Erythroblast (primary cell): ENCODE measurements at regions not wholly inside any gene's neighbourhood (a gene's known extent, or its start where the extent isn't known, plus 50 kb on each side); places are given as distances from the start of the nearest gene placed in this dataset.
A peak's percentile ranks its signal among the peaks of the same experiment; 100 is the strongest.
"Not testable (repeated sequence)": the region's sequence is repeated elsewhere in the genome, so short reads cannot be mapped to it uniquely, and the experiment has no call there.

Experiments used
- DNase-seq, 2 experiments: peaks; one replicate each; lab custom pipeline; 2025; lab: John Stamatoyannopoulos, UW
- GATA1 ChIP-seq: IDR thresholded peaks from 2 replicates; pipeline ENCODE4 v1.6.1; 2011; ENCODE audit warnings: low read depth, mild to moderate bottlenecking, control low read depth, low read length, moderate library complexity
- POLR2A ChIP-seq: IDR thresholded peaks from 2 replicates; pipeline ENCODE4 v1.6.1; 2011; ENCODE audit warnings: mild to moderate bottlenecking, low read length

DNA sequence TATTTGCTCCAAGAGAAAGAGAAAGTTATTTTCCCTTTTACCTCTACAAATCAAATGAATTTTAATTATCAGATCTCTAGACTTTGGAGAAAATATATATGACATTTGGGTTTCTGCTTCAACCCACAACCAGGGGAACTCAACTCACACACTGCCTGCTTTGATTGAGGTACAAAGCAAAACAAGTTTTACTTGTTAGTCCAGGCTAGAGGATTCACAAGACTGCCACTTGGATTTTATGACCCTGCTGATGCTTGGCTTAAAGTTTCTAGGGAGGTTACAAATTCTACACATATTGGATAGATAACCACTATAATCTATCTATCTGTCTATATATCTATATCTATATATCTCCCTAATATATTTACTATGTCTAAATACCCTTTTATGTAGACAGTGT is 467.3 kb upstream of the RGS18 start:
- TF ChIP-seq POLR2A (no peak), GATA1 (no peak)
- DNase-seq: no peak

DNA sequence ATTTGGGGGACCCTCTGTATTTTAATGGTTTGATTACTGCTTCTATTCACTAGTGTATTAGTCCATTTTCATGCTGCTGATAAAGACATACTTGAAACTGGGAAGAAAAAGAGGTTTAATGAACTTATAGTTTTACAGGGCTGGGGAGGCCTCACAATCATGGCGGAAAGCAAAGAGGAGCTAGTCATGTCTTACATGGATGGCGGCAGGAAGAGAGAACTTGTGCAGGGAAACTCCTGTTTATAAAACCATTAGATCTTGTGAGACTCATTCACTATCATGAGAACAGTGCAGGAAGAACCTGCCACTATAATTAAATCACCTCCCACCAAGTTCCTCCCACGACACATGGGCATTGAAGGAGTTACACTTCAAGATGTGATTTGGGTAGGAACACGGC is 464.5 kb upstream of the RGS18 start:
- DNase-seq: no peak
- no peak for TF ChIP-seq POLR2A
- no peak for TF ChIP-seq GATA1

DNA sequence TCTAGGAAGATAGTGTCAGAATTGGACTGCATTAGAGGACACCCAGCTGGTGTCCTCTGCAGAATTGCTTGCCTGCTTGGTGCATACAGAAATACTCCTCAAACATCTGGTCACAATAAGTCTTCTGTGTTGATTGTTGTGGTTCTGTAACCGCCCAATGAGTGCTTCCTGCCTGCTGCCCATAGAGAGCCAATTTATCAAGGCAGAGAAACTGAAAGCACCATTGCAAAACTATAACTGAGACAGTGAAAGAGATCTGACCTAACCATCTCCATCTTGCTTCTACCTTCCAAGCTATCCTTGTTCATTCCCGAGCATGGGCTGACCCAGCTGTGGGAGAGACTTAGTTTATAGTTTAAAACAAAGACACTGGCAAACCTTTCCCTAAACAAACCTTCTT is 462.4 kb upstream of the RGS18 start:
- TF ChIP-seq POLR2A (no peak), GATA1 (no peak)
- DNase-seq: peak in 1 of 2 experiments; percentile 16

DNA sequence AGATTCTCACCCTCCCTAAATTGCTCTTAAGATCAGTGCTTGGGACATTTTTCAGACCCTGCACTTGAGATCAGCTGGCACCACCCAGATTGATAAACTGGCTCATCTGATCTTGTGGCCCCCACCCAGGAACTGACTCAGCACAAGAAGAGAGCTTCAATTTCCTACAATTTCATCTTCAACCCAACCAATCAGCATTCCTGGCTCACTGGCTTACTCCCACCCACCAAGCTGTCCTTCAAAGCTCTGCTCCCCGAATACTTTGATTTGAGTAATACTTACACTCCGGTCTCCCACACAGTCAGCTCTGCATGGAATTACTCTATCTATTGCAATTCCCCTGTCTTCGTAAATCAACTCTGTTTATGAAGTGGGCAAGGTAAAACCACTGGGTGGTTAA is 461.9 kb upstream of the RGS18 start:
- TF ChIP-seq GATA1 (no peak), POLR2A (no peak)
- DNase-seq: peak; percentile 15 to 33

DNA sequence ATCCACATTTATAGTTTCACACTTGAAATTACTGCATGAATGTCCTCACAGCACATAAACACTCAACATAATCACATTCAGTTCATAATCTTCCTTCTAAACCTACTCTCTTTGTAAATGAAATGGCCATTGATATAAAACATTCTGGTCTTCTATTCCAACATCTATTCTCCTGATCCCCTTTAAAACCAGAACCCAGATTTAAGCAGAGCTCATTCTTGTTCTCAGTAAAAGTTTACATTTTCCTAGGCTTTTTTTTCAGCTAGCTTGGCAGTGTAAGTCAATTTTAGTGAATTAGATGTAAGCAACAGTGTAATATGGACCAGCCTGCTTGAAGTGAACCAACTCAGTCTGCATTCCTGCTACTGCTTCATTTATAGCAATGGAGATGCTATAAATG is 460.7 kb upstream of the RGS18 start:
- TF ChIP-seq POLR2A (no peak), GATA1 (no peak)
- DNase-seq: no peak

DNA sequence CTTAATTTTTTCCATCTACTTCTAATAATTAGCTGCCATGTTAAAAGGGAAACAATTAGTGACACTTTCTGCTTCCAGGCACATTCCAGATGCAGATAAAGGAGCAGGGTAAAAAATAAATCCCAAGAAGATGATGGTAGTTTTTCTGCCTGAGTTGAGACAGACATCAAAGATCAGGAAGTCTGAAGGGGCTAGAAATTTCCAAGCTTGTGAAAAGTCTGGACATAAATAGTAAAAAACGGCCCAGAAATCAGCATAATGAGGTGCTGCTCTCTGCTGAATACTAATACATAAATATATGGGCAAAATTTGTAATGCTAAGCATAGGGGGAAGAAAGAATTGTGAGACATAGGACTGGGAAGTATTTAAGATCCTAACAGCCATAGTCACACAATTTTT is 460.0 kb upstream of the RGS18 start:
- no peak for TF ChIP-seq POLR2A
- TF ChIP-seq GATA1: no peak
- no peak for DNase-seq

DNA sequence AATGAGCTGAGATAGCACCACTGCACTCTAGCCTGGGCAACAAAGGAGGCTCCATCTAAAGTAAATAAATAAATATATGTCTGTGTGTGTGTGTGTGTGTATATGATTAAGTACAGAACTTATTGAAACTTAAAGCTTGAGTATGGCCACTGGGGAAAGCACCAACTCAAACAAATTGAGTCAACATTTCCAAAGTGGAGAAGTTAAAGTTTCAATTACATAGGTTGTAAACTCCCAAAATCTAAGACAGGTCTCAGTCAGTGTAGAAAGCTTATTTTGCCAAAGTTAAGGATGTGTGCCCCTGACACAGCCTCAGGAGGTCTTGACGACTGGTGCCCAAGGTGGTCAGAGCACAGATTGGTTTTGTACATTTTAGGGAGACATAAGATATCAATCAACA is 458.9 kb upstream of the RGS18 start:
- TF ChIP-seq POLR2A: no peak
- no peak for TF ChIP-seq GATA1
- no peak for DNase-seq

DNA sequence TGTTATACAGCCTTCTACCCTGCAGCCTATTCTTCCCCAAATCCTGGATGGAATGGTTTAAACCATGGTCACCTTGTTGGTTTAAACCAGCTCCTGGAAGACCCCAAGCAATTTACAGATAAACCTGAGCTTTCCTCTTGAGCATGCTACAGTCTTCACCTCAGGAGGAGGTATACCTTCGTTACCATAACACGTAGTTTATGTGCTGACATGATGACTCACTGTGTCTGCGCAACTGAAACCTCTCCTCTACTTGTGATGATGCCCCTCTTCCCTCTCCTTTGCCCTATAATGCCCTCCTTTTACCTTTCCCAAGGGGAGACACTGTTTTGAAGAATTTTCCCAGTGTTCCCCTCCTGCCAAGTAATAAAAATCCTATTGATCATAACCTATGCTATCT is 457.3 kb upstream of the RGS18 start:
- no peak for DNase-seq
- TF ChIP-seq GATA1 (no peak), POLR2A (no peak)

DNA sequence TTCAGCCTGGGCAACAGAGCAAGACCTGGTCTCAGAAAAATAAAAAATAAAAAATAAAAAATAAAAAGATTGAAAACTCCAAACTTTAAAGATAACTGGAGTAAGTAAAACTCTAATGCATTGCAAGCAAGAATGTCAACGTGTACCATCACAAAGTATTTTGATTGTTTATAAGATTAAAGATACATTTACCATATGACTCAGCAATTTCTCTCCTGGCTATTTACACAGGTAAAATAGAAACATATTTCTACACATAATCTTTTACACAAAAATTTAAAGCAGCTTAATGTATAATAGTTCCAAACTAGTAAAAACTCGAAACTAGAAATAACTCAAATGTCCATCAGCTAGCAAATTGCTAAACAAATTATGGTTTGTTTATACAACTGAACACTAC is 456.1 kb upstream of the RGS18 start:
- DNase-seq: no peak
- no peak for TF ChIP-seq GATA1
- no peak for TF ChIP-seq POLR2A

DNA sequence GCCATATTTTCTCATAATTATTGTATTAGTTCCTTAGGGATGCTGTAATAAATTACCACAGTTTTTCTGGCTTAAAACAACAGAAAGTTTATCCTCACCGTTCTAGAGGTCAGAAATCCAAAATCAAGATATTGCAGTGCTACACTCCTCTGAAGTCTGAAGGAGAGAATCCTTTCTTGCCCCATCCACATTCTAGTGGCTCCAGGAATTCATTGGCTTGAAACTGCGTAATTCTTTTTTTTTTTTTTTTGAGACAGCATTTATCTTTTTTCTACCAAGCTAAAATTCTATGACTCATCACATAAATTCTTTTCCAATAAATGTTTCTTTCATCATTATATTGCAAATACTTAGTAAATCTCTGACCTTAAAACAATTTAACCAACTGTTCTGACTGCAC is 451.0 kb upstream of the RGS18 start:
- TF ChIP-seq POLR2A: no peak
- no peak for TF ChIP-seq GATA1
- no peak for DNase-seq

DNA sequence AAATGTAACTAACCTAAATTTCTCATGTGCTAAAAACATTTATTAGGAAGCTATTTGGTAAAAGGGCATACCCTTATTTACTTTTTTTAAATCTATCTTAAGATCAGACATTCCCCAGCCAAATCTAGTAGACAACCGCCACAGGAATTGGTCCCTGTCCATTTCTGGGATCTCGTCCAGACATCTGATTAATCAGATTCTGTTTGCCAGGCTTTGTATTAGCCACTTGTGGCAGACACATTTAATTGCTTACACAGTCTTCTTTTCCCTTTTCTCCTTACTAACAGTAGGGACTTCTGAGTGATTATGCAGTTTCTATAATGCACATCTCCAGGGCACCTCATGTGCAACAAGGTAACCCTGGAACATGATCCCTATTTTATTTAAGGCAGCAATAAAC is 449.0 kb upstream of the RGS18 start:
- no peak for DNase-seq
- TF ChIP-seq GATA1: no peak
- TF ChIP-seq POLR2A: no peak

DNA sequence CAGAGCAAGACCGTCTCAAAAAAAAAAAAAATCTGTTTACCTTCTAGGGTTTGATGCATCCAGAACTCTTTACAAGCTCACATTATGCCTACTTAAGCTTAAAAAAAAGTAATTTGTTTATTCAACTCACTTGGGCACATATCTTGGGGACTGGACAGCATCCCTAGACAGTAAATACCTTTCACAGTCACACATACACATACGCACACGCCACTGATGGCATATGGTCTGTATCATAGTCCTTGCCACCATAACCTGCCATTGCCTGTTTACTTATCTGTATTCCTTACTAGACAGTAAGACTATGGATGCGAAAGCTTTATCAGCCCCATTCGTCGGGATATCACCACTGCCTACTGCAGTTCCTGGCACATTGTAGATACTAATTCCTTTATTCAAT is 446.3 kb upstream of the RGS18 start:
- TF ChIP-seq GATA1 (no peak), POLR2A (no peak)
- DNase-seq: no peak

DNA sequence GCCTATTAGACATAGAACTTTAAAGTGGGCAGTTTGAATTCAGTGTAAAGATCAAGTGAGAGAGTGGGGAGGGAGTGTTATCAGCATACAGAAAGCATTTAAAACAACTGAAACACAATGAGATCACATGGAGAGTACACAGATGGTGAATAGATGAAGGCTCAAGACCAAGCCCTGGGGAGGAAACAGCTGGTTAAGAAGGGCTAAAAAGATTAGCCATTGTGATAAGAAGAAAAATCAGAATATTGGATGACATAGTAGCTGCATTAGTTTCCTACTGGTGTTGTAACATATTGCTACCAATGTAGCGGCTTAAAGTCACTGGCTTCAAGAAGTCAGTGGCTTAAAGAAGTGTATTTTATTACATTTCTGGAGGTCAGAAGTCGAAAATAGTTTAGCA is 443.4 kb upstream of the RGS18 start:
- no peak for TF ChIP-seq GATA1
- TF ChIP-seq POLR2A: no peak
- DNase-seq: peak; percentile 9 to 62

DNA sequence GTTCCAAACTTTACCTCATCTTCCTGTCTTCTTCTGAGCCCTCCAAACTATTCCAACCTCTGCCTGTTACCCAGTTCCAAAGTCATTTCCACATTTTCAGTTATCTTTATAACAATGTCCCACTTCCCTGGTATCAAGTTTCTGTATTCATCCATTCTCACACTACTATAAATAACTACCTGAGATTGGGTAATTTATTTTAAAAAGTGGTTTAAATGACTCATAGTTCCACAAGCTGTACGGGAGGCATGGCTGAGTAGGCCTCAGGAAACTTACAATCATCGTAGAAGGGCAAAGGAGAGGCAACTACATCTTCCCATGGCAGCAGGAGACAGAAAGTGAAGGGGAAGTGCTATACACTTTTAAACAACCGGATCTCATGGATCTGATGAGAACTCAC is 428.5 kb upstream of the RGS18 start:
- DNase-seq: no peak
- no peak for TF ChIP-seq GATA1
- TF ChIP-seq POLR2A: no peak

DNA sequence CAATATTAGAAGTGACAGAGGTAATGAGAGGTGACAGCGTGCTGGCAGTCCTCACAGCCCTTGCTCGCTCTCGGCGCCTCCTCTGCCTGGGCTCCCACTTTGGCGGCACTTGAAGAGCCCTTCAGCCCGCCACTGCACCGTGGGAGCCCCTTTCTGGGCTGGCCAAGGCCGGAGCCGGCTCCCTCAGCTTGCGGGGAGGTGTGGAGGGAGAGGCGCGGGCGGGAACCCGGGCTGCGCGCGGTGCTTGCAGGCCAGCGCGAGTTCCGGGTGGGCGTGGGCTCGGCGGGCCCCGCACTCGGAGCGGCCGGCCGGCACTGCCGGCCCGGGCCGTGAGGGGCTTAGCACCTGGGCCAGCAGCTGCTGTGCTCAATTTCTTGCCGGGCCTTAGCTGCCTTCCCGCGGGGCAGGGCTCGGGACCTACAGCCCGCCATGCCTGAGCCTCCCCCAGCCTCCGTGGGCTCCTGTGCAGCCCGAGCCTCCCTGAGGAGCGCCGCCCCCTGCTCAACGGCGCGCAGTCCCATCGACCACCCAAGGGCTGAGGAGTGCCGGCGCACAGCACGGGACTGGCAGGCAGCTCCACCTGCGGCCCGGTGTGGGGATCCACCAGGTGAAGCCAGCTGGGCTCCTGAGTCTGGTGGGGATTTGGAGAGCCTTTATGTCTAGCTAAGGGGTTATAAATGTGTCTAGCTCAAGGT is 426.5 kb upstream of the RGS18 start:
- DNase-seq: not testable (repeated sequence)
